ENCODE measurements at regions not wholly inside any gene's neighbourhood (a gene's known extent, or its start where the extent isn't known, plus 50 kb on each side); places are given as distances from the start of the nearest gene placed in this dataset.
"Not testable (repeated sequence)": the region's sequence is repeated elsewhere in the genome, so short reads cannot be mapped to it uniquely, and the experiment has no call there.

DNA sequence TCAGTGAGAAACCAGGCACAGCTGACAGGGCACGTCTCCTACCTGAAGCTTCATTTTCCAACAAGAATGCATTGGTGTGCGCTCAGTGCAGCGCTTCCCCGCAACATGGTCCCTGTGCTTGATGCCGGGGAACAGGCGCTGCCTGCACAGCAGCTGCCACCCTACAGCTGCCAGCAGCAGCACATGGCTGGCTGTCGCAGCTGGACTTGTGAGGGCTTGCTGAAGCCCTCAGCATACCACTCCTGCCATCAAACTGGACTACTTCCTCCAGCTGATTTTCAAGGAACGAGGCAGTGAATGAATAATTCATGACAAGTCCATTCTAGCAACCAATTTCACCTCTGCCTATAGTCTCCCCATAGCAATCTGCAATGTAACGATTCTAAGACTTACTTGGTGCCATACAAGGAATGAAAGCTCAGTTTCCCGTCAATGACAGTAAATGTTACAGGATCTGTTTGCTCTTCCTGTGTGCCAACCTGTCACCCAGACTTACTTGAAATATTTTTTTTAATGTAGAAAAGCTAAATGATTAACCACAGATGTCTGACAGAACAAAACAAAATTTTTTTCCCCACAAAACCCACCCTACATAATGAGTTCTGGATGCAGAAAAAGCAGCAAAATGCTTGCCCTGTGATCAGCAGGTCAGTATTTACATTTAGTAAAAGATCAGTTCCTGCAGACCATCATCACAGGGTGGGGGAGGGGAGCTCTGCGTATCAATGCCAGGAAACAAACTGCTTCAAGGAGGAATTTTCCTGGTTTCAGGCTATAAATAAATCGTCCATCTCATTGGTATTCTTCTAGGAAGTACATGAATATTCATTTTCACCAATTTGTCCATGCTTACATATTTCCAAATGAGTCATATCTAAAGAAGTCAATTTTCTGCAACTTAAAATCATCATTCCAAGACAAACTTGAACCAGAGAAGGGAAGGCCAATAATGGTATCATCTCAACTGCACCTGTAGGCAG is 140.6 kb downstream of the ALOX5 start:
- FAIRE-seq, result peak; percentile 86

DNA sequence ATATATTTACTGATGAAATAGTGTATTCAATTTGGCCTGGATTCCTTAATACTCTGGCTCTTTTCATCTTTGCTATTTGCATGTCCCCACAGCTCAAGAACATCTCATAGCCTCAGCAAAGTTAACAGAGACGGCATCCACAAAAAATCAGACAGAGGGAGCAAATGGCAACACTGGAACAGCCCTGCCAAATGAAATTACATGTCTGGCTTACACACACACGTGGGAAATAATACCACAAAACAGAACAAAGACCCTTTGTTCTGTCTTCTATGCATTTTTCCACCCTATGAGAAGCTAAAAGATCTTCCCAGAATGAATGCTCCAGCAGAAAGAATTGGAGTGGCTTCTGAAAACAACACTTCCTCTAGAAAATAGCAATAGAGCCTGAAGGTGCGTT is 139.5 kb downstream of the ALOX5 start:
- no peak for FAIRE-seq

GRCh38 chr10:45511926-45512325 is 137.9 kb downstream of the ALOX5 start:
- not testable (repeated sequence) for FAIRE-seq

DNA sequence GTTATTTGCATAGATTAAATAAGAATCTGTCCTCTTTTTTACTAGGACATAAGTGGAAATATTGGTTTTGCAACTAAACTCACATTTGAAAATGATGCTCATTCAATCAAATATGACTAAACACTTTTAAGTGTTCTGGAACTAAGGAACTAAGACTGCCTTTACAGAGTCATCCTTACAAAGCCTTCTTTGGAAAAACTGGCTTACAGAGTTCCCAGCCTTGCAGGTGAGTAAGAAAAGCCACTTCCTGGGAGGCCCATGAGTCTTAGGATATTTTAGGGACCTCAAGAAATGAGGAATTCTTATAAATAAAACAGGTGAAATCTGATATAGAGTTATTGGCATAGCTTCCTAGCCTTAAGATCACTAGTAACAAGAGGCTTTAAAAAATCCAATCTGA is 135.5 kb downstream of the ALOX5 start:
- no peak for FAIRE-seq

GRCh38 chr10:45505311-45505710 is 131.3 kb downstream of the ALOX5 start:
- FAIRE-seq, result peak; percentile 96

DNA sequence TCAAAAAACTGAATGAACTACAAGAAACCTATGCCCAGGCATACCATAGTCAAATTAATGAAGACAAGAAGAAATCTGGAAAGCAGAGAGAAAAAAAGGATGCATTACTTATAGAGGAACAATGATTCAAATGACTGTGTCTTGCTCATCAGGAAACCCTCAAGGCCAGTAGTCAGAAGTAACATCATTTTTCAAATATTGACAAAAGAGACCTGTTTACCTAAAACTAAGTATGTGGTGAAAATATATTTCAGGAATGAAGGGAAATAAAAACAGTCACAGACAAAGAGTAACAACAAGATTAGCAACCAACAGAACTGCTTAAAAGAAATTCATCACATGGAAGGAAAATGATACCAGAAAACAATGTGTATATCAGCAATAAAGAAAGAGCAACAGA is 128.4 kb downstream of the ALOX5 start:
- peak; percentile 49 for FAIRE-seq

DNA sequence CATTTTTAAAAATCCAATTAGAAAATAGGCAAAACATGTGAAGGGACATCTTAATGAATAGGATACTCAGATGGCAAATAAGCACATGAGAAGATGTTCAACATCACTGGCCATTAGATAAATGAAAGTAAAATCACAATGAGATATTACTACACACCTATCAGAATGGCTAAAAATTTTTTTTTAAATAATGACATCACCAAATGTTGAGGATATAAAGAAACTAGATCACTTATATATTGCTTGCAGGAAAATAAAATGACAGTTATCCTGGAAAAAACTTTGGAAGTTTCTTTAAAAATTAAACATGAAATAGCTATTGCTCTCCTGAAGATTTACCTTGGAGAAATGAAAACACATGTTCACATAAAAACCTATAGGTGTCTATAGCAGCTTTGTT is 127.8 kb downstream of the ALOX5 start:
- FAIRE-seq, result peak; percentile 68

- no peak for FAIRE-seq
Observed at GRCh38 chr10:45500798-45501197, 126.8 kb downstream of the ALOX5 start.

- FAIRE-seq, result no peak
Observed at GRCh38 chr10:45500304-45500703, 126.3 kb downstream of the ALOX5 start.

- no peak for FAIRE-seq
Observed at GRCh38 chr10:45495438-45496152, 121.6 kb downstream of the ALOX5 start.
